ENCODE measurements at regions not wholly inside any gene's neighbourhood (a gene's known extent, or its start where the extent isn't known, plus 50 kb on each side); places are given as distances from the start of the nearest gene placed in this dataset.

GRCh38 chr7:156515911-156516790, 124.4 kb upstream of the RNF32 start (continued):
- TF ChIP-seq, protein P1, sequence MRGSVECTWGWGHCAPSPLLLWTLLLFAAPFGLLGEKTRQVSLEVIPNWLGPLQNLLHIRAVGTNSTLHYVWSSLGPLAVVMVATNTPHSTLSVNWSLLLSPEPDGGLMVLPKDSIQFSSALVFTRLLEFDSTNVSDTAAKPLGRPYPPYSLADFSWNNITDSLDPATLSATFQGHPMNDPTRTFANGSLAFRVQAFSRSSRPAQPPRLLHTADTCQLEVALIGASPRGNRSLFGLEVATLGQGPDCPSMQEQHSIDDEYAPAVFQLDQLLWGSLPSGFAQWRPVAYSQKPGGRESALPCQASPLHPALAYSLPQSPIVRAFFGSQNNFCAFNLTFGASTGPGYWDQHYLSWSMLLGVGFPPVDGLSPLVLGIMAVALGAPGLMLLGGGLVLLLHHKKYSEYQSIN (CRISPR knock-in tag; IDR thresholded peaks at IDR 0.05; ENCODE audit: borderline replicate concordance), result no peak
- TF ChIP-seq ZNF205 (CRISPR knock-in tag; IDR thresholded peaks at IDR 0.05) (no peak), MAF1 (CRISPR knock-in tag; IDR thresholded peaks at IDR 0.05; ENCODE audit: borderline replicate concordance) (no peak), ZNF343 (CRISPR knock-in tag; IDR thresholded peaks at IDR 0.05) (0 out of 2 replicates have a peak, but pooled peaks have one; percentile 53), MLXIP (CRISPR knock-in tag; IDR thresholded peaks at IDR 0.05; ENCODE audit: borderline replicate concordance) (no peak), ZNF451 (CRISPR knock-in tag; IDR thresholded peaks at IDR 0.05) (no peak), THYN1 (CRISPR knock-in tag; IDR thresholded peaks at IDR 0.05; ENCODE audit: borderline replicate concordance, low read depth) (no peak), MLLT10 (CRISPR knock-in tag; IDR thresholded peaks at IDR 0.05) (no peak), ATF7-NPFF (CRISPR knock-in tag; IDR thresholded peaks at IDR 0.05; ENCODE audit: low read depth) (no peak), GFI1 (CRISPR knock-in tag; IDR thresholded peaks at IDR 0.05; ENCODE audit: borderline replicate concordance) (no peak), THAP11 (CRISPR knock-in tag; IDR thresholded peaks at IDR 0.05) (peak; percentile 48; the same call in 1 of the 2 replicates), ZNF777 (CRISPR knock-in tag; IDR thresholded peaks at IDR 0.05) (no peak), ZNF816 (CRISPR knock-in tag; IDR thresholded peaks at IDR 0.05; ENCODE audit: borderline replicate concordance) (no peak), U2AF1 (optimal IDR thresholded peaks at IDR 0.05; ENCODE audit: low read depth, low read length) (no peak), KLF13 (CRISPR knock-in tag; IDR thresholded peaks at IDR 0.05) (no peak), ZNF44 (CRISPR knock-in tag; IDR thresholded peaks at IDR 0.05) (no peak), ZNF34 (CRISPR knock-in tag; IDR thresholded peaks at IDR 0.05; ENCODE audit: borderline replicate concordance) (0 out of 2 replicates have a peak, but pooled peaks have one; percentile 47), ZC3H13 (CRISPR knock-in tag; IDR thresholded peaks at IDR 0.05) (no peak), ZNF776 (CRISPR knock-in tag; IDR thresholded peaks at IDR 0.05) (no peak)
- TF ChIP-seq, protein P2, sequence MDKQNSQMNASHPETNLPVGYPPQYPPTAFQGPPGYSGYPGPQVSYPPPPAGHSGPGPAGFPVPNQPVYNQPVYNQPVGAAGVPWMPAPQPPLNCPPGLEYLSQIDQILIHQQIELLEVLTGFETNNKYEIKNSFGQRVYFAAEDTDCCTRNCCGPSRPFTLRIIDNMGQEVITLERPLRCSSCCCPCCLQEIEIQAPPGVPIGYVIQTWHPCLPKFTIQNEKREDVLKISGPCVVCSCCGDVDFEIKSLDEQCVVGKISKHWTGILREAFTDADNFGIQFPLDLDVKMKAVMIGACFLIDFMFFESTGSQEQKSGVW (CRISPR knock-in tag; IDR thresholded peaks at IDR 0.05; ENCODE audit: borderline replicate concordance), result no peak
- TF ChIP-seq, protein P3, sequence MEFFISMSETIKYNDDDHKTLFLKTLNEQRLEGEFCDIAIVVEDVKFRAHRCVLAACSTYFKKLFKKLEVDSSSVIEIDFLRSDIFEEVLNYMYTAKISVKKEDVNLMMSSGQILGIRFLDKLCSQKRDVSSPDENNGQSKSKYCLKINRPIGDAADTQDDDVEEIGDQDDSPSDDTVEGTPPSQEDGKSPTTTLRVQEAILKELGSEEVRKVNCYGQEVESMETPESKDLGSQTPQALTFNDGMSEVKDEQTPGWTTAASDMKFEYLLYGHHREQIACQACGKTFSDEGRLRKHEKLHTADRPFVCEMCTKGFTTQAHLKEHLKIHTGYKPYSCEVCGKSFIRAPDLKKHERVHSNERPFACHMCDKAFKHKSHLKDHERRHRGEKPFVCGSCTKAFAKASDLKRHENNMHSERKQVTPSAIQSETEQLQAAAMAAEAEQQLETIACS (CRISPR knock-in tag; IDR thresholded peaks at IDR 0.05), result no peak
- TF ChIP-seq, protein P4, sequence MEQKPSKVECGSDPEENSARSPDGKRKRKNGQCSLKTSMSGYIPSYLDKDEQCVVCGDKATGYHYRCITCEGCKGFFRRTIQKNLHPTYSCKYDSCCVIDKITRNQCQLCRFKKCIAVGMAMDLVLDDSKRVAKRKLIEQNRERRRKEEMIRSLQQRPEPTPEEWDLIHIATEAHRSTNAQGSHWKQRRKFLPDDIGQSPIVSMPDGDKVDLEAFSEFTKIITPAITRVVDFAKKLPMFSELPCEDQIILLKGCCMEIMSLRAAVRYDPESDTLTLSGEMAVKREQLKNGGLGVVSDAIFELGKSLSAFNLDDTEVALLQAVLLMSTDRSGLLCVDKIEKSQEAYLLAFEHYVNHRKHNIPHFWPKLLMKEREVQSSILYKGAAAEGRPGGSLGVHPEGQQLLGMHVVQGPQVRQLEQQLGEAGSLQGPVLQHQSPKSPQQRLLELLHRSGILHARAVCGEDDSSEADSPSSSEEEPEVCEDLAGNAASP (CRISPR knock-in tag; IDR thresholded peaks at IDR 0.05; ENCODE audit: borderline replicate concordance), result peak; percentile 80; the same call in 1 of the 2 replicates

All from HepG2 (cell line).